Activated naive CD4-positive, alpha-beta T cell treated with Interleukin-2 at 50 U/mL for 16 hours (primary cell): ENCODE measurements at regions not wholly inside any gene's neighbourhood (a gene's known extent, or its start where the extent isn't known, plus 50 kb on each side); places are given as distances from the start of the nearest gene placed in this dataset.
"Not testable (repeated sequence)": the region's sequence is repeated elsewhere in the genome, so short reads cannot be mapped to it uniquely, and the experiment has no call there.

Experiments used
- DNase-seq: peaks from one replicate; pipeline ENCODE4 v3.0.0-alpha.2; 2020

GRCh38 chr5:158471535-158471924, 612.6 kb upstream of the CLINT1 start:
- DNase-seq, result no peak

- DNase-seq, result no peak
Observed at GRCh38 chr5:158470764-158471534, 612.0 kb upstream of the CLINT1 start.

- DNase-seq, result no peak
Observed at GRCh38 chr5:158468444-158468843, 609.5 kb upstream of the CLINT1 start.

- no peak for DNase-seq
Observed at GRCh38 chr5:158466191-158466590, 607.2 kb upstream of the CLINT1 start.

GRCh38 chr5:158465086-158465972, 606.4 kb upstream of the CLINT1 start:
- DNase-seq, result no peak

GRCh38 chr5:158464383-158464782, 605.4 kb upstream of the CLINT1 start:
- DNase-seq, result no peak

- DNase-seq, result no peak
Observed at GRCh38 chr5:158463938-158464337, 605.0 kb upstream of the CLINT1 start.

- DNase-seq, result no peak
Observed at GRCh38 chr5:158463188-158463587, 604.2 kb upstream of the CLINT1 start.

- DNase-seq, result no peak
Observed at GRCh38 chr5:158462349-158463114, 603.6 kb upstream of the CLINT1 start.

- DNase-seq, result no peak
Observed at GRCh38 chr5:158461240-158461854, 602.4 kb upstream of the CLINT1 start.

GRCh38 chr5:158458086-158458485, 599.1 kb upstream of the CLINT1 start:
- no peak for DNase-seq

GRCh38 chr5:158456756-158457155, 597.8 kb upstream of the CLINT1 start:
- DNase-seq, result no peak

GRCh38 chr5:158456241-158456640, 597.3 kb upstream of the CLINT1 start:
- no peak for DNase-seq

GRCh38 chr5:158451993-158452672, 593.2 kb upstream of the CLINT1 start:
- DNase-seq, result no peak

GRCh38 chr5:158451203-158451992, 592.5 kb upstream of the CLINT1 start:
- no peak for DNase-seq

- no peak for DNase-seq
Observed at GRCh38 chr5:158450751-158451171, 591.8 kb upstream of the CLINT1 start.

GRCh38 chr5:158446761-158447160, 587.8 kb upstream of the CLINT1 start:
- not testable (repeated sequence) for DNase-seq

- not testable (repeated sequence) for DNase-seq
Observed at GRCh38 chr5:158439204-158439603, 580.3 kb upstream of the CLINT1 start.

GRCh38 chr5:158436271-158437065, 577.5 kb upstream of the CLINT1 start:
- DNase-seq, result no peak

GRCh38 chr5:158435161-158435616, 576.2 kb upstream of the CLINT1 start:
- DNase-seq, result no peak
